H1 (cell line): ENCODE measurements at regions not wholly inside any gene's neighbourhood (a gene's known extent, or its start where the extent isn't known, plus 50 kb on each side); places are given as distances from the start of the nearest gene placed in this dataset.

Source experiments
- CTCF ChIA-PET: fragments of 300-600 bp; sonication (Branson Sonifier 250); formaldehyde crosslinking; loops from one replicate; lab custom pipeline; 2021; ENCODE audit not compliant: partially characterized antibody; lab: Charles Lee
- POLR2A ChIA-PET: fragments of 300-600 bp; sonication (Branson Sonifier 250); formaldehyde crosslinking; loops from one replicate; lab custom pipeline; 2021; ENCODE audit warnings: inconsistent platforms; ENCODE audit not compliant: partially characterized antibody; lab: Charles Lee
- DNase-seq, 2 experiments: peaks; one replicate each; pipeline versions ENCODE4 v3.0.0 to v3.0.0-alpha.2; 2010 to 2022; ENCODE audit warnings: low spot score in 2 of 2, low read depth in 1 of 2, mixed read lengths in 1 of 2
- FAIRE-seq: peaks from 2 replicates; lab custom pipeline; 2011; peaks lifted over from hg19 to GRCh38; lab: Jason Lieb, UNC
- H2AFZ ChIP-seq: 2 replicates; pipeline ENCODE4 v1.8.1; 2012; ENCODE audit warnings: low read length, inconsistent platforms
- H2AK5ac ChIP-seq: 2 replicates; pipeline ENCODE4 v1.6.1; 2013; ENCODE audit warnings: low read depth, low read length
- H2BK120ac ChIP-seq: replicated peaks from 2 replicates; pipeline ENCODE3; 2013; ENCODE audit warnings: low read depth, low read length, inconsistent platforms
- H2BK12ac ChIP-seq: 2 replicates; pipeline ENCODE4 v1.6.1; 2013; ENCODE audit warnings: low read depth, low read length
- H2BK15ac ChIP-seq: 2 replicates; pipeline ENCODE4 v1.6.1; 2013; ENCODE audit warnings: low read length
- H2BK20ac ChIP-seq: 2 replicates; pipeline ENCODE4 v1.6.1; 2013; ENCODE audit warnings: low read length
- H2BK5ac ChIP-seq: 2 replicates; pipeline ENCODE4 v1.6.1; 2013; ENCODE audit warnings: low read depth, low read length
- H3K14ac ChIP-seq: 2 replicates; pipeline ENCODE4 v1.6.1; 2013; ENCODE audit warnings: inconsistent platforms; ENCODE audit not compliant: insufficient read length
- H3K18ac ChIP-seq: 2 replicates; pipeline ENCODE4 v1.6.1; 2013; ENCODE audit warnings: low read length; ENCODE audit errors: extremely low read depth
- H3K23ac ChIP-seq: 2 replicates; pipeline ENCODE4 v1.6.1; 2013; ENCODE audit warnings: inconsistent platforms; ENCODE audit not compliant: insufficient read length
- H3K23me2 ChIP-seq: 2 replicates; pipeline ENCODE4 v1.6.1; 2013; ENCODE audit warnings: low read depth, low read length
- H3K27ac ChIP-seq: 2 replicates; pipeline ENCODE4 v1.6.1; 2011; ENCODE audit warnings: low read depth, low read length, inconsistent platforms
- H3K27me3 ChIP-seq, 4 experiments: replicated peaks in 1 of 4; 1 replicate in 1 of 4; 2 replicates in 3 of 4; pipeline versions ENCODE4 v1.6.1 to v1.8.1; 2011 to 2013; ENCODE audit warnings: low read length in 3 of 4, mild to moderate bottlenecking in 3 of 4, inconsistent platforms in 2 of 4, mixed read lengths in 2 of 4, moderate library complexity in 1 of 4; ENCODE audit not compliant: control insufficient read depth in 3 of 4, insufficient read depth in 3 of 4; ENCODE audit errors: extremely low read depth in 1 of 4
- H3K36me3 ChIP-seq, 4 experiments: 2 replicates each; pipeline versions ENCODE4 v1.6.1 to v1.8.1; 2011 to 2013; ENCODE audit warnings: mild to moderate bottlenecking in 4 of 4, low read length in 3 of 4, moderate library complexity in 2 of 4, control low read depth in 1 of 4, inconsistent platforms in 1 of 4; ENCODE audit not compliant: insufficient read depth in 4 of 4, control insufficient read depth in 2 of 4
- H3K4ac ChIP-seq: replicated peaks from 2 replicates; pipeline ENCODE3; 2013; ENCODE audit warnings: low read length, low read depth, mixed read lengths, inconsistent platforms; ENCODE audit not compliant: insufficient read length
- H3K4me1 ChIP-seq, 4 experiments: replicated peaks in 1 of 4; 1 replicate in 1 of 4; 2 replicates in 3 of 4; pipeline versions ENCODE4 v1.6.1 to v1.8.1; 2011 to 2013; ENCODE audit warnings: low read length in 3 of 4, inconsistent platforms in 2 of 4, mixed read lengths in 1 of 4; ENCODE audit not compliant: insufficient read depth in 4 of 4, control insufficient read depth in 3 of 4
- H3K4me2 ChIP-seq, 2 experiments: 2 replicates each; pipeline versions ENCODE4 v1.6.1 to v1.8.1; 2011 to 2013; ENCODE audit warnings: low read depth in 2 of 2, low read length in 2 of 2, control low read depth in 1 of 2, inconsistent platforms in 1 of 2, mild to moderate bottlenecking in 1 of 2; ENCODE audit not compliant: insufficient read depth in 1 of 2
- H3K4me3 ChIP-seq, 4 experiments: fragments of 200-600, 300-600 bp in 1 of 4; sonication (generic), shearing (Covaris generic), sonication (Bioruptor Twin) in 1 of 4; 2 replicates each; pipeline versions ENCODE4 v1.5.1 to v1.8.1; 2011 to 2016; ENCODE audit warnings: low read length in 4 of 4, low read depth in 3 of 4, control low read depth in 2 of 4, inconsistent platforms in 2 of 4, mild to moderate bottlenecking in 2 of 4, mixed read lengths in 1 of 4, moderate library complexity in 1 of 4; ENCODE audit not compliant: insufficient read depth in 2 of 4; ENCODE audit errors: extremely low read depth in 1 of 4
- H3K56ac ChIP-seq: replicated peaks from 2 replicates; pipeline ENCODE3; 2013; ENCODE audit warnings: low read depth, mild to moderate bottlenecking, mixed read lengths, low read length, inconsistent platforms; ENCODE audit not compliant: insufficient read length
- H3K79me1 ChIP-seq: 2 replicates; pipeline ENCODE4 v1.6.1; 2013; ENCODE audit warnings: low read depth, low read length, control low read depth
- H3K79me2 ChIP-seq, 2 experiments: 2 replicates each; pipeline versions ENCODE4 v1.6.1 to v1.8.1; 2012 to 2013; ENCODE audit warnings: low read length in 2 of 2, mild to moderate bottlenecking in 2 of 2, inconsistent platforms in 1 of 2; ENCODE audit not compliant: insufficient read depth in 2 of 2, control insufficient read depth in 1 of 2
- H3K9ac ChIP-seq, 4 experiments: replicated peaks in 1 of 4; 1 replicate in 1 of 4; 2 replicates in 3 of 4; pipeline versions ENCODE4 v1.6.1 to v1.8.1; 2011 to 2013; ENCODE audit warnings: low read depth in 3 of 4, low read length in 3 of 4, control low read depth in 2 of 4, mild to moderate bottlenecking in 2 of 4, moderate library complexity in 2 of 4, inconsistent platforms in 1 of 4; ENCODE audit errors: extremely low read depth in 1 of 4
- H3K9me3 ChIP-seq, 2 experiments: 2 replicates each; pipeline versions ENCODE4 v1.6.1 to v1.8.1; 2012 to 2013; ENCODE audit warnings: mild to moderate bottlenecking in 2 of 2, moderate library complexity in 2 of 2, control low read depth in 1 of 2, inconsistent platforms in 1 of 2, low read depth in 1 of 2, low read length in 1 of 2, mixed read lengths in 1 of 2; ENCODE audit not compliant: insufficient read depth in 2 of 2
- H4K20me1 ChIP-seq, 2 experiments: replicated peaks in 1 of 2; 2 replicates each; pipeline versions ENCODE3 to v1.8.1; 2011 to 2013; ENCODE audit warnings: inconsistent platforms in 2 of 2, low read length in 2 of 2, mild to moderate bottlenecking in 1 of 2; ENCODE audit not compliant: insufficient read depth in 2 of 2, control insufficient read depth in 1 of 2
- H4K5ac ChIP-seq: 2 replicates; pipeline ENCODE4 v1.6.1; 2013; ENCODE audit warnings: low read length, low read depth, mixed read lengths, inconsistent platforms; ENCODE audit not compliant: insufficient read length
- H4K8ac ChIP-seq: 2 replicates; pipeline ENCODE4 v1.8.0; 2013; ENCODE audit warnings: mild to moderate bottlenecking, moderate library complexity, low read length, inconsistent platforms; ENCODE audit not compliant: insufficient read depth; ENCODE audit errors: extremely low read depth
- H4K91ac ChIP-seq: replicated peaks from 2 replicates; pipeline ENCODE3; 2013; ENCODE audit warnings: low read length, mixed read lengths, inconsistent platforms; ENCODE audit not compliant: insufficient read length
- BCL11A ChIP-seq, 2 experiments: IDR thresholded peaks; one replicate each; pipeline ENCODE4 v1.6.1; 2011; ENCODE audit warnings: low read depth in 2 of 2, low read length in 2 of 2, mild to moderate bottlenecking in 2 of 2
- CEBPB ChIP-seq: IDR thresholded peaks from 2 replicates; pipeline ENCODE4 v1.6.1; 2012; ENCODE audit warnings: low read depth, low read length
- SP4 ChIP-seq: IDR thresholded peaks from 2 replicates; pipeline ENCODE4 v1.6.1; 2012; ENCODE audit warnings: low read length, inconsistent platforms
- WGBS, 2 experiments: shearing (Covaris generic) in 1 of 2; methylation state at CpG; one replicate each; pipeline versions ENCODE4 v1.1.6 to v1.1.7; 2013 to 2015; ENCODE audit warnings: low lambda C conversion rate in 2 of 2, mixed read lengths in 2 of 2, inconsistent platforms in 1 of 2, low coverage in 1 of 2, missing lambda C conversion rate in 1 of 2; ENCODE audit not compliant: insufficient replicate concordance in 2 of 2, insufficient coverage in 1 of 2, insufficient read length in 1 of 2; ENCODE audit errors: extremely low coverage in 1 of 2, missing lambda C conversion rate in 1 of 2; 5-methylcytosine and 5-hydroxymethylcytosine counted together

- no peak overlapping the region for H4K8ac ChIP-seq
- no peak overlapping the region for H4K91ac ChIP-seq
- H3K4me2 ChIP-seq: no peak overlapping the region
- TF ChIP-seq CEBPB: no peak
- no peak for TF ChIP-seq SP4
- TF ChIP-seq BCL11A (IDR thresholded peaks at IDR 0.05; ENCODE audit: low read depth in 2 of 2, low read length in 2 of 2): no peak
- CTCF ChIA-PET: interaction anchor here (0.7 to 1.1 kb wide), 3 partner anchors 21 to 717 kb away, joined by 3 read pairs; no protein-coding TSS in a partner anchor
- H4K20me1 ChIP-seq: no peaks in the 10 kb centered on the region
- no peak overlapping the region for H2BK12ac ChIP-seq
- no peak for FAIRE-seq
- H3K9ac ChIP-seq: no peak overlapping the region
- H3K23me2 ChIP-seq: no peaks in the 10 kb centered on the region
- H3K27ac ChIP-seq: no peak overlapping the region
- H3K18ac ChIP-seq: no peak overlapping the region
- H3K79me1 ChIP-seq: no peaks in the 10 kb centered on the region; the same call in 1 of the 2 replicates
- no peaks in the 10 kb centered on the region; a peak in 1 of 7 replicates for H3K27me3 ChIP-seq
- no peaks in the 10 kb centered on the region for H3K9me3 ChIP-seq
- no peak overlapping the region for H3K4me3 ChIP-seq
- H3K56ac ChIP-seq: no peak overlapping the region
- no peak overlapping the region for H2BK15ac ChIP-seq
- WGBS, 2 experiments: 81% methylated on average over 3 of the region's 3 CpGs; no CpG with 5 or more reads in 1 of the 2 experiments
- H2AFZ ChIP-seq: no peak overlapping the region
- no peak overlapping the region for H2AK5ac ChIP-seq
- H3K23ac ChIP-seq: no peak overlapping the region
- H2BK120ac ChIP-seq: no peak overlapping the region
- no peak overlapping the region for H4K5ac ChIP-seq
- H3K14ac ChIP-seq: no peak overlapping the region
- no peak overlapping the region for H2BK5ac ChIP-seq
- H2BK20ac ChIP-seq: no peak overlapping the region
- no peak overlapping the region for H3K4ac ChIP-seq
- DNase-seq: no peak
- H3K79me2 ChIP-seq: no peaks in the 10 kb centered on the region
- no peaks in the 10 kb centered on the region for H3K4me1 ChIP-seq
- H3K36me3 ChIP-seq: no peaks in the 10 kb centered on the region
- POLR2A ChIA-PET: no interaction called here
These were observed 468.0 kb upstream of the ZMIZ1 start for GRCh38 chr10:78600740-78601139.
